ENCODE measurements at regions not wholly inside any gene's neighbourhood (a gene's known extent, or its start where the extent isn't known, plus 50 kb on each side); places are given as distances from the start of the nearest gene placed in this dataset.

GRCh38 chr5:58090704-58091103 is 369.2 kb downstream of the PLK2 start:
- no peak for DNase-seq

DNA sequence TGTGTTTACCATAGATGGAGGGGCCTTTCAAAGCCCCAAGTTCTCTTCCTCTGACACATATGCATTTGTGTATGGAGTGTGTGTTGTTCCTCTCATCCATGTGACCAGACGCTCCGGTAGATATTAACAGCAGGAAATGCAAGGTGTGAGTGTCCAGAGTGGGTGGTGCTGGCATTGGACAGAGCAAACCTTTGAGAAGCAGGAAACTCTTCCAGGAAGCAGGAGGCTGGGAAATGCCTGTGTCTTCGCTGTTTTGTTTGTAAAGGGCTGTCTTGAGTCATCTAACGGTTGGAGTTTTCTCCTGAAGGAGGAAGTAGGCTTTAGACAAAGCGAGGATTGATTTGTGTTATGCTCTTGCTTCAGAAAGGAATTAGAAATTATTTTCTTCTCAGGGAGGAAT is 370.9 kb downstream of the PLK2 start:
- DNase-seq = no peak

DNA sequence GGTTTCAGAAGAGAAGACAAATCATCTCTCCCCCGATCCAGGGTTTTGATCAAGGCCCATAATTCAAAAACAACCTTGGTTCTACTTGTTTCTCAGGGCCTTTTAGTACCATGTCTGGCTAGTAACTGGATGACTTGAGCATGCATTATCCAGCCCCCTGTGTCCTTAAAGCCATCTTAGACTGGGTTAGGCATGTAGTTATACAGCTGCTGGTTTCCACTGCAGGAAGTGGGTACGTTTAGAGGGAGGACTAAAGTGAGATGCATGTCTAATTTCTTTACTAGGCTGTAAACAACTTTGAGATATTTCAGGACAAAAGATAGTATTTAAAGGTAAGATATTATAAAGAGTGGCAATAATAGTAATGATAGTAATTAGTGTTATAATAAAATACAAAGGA is 372.0 kb downstream of the PLK2 start:
- DNase-seq = no peak

DNA sequence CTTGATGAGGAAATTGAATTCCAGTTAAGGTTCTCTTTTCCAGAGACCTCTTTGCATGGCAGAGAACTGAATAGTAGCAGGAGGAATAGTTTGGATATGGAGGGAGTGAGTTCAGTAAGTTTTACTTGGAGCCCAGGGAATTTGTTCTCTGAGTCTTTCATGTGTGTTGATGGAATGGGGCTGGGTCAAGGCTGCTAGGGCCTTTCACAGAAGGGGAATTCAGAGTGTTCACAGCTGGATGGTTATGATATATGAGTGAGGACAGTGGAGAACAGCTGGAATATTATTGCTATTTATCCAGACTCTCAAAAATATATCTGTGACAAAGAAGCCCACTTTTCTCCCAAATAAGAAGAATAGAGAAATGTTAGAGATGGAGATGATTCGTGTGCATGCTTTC is 372.8 kb downstream of the PLK2 start:
- DNase-seq = no peak

DNA sequence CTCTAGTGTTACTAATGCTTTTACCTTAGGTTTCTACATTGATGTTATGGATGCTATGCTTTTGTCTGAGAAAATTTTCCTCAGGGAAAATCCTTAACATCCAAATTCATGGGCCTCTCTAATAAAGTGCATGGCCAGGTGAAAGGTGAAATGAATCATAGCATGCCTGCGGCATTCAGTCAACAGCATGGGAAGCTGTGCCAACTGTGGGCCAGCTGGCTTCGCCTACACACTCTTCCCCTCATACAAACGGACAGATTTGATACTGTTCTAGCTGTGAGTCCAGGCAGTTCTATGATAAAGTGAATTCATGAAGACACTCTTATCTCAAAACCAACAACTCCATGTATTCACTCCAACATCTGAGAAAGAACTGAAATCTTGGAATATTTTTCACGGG is 374.1 kb downstream of the PLK2 start:
- DNase-seq = no peak

- DNase-seq = no peak
Measured at GRCh38 chr5:58081435-58081834, 378.5 kb downstream of the PLK2 start.

- DNase-seq = no peak
Measured at GRCh38 chr5:58080573-58080972, 379.3 kb downstream of the PLK2 start.

DNA sequence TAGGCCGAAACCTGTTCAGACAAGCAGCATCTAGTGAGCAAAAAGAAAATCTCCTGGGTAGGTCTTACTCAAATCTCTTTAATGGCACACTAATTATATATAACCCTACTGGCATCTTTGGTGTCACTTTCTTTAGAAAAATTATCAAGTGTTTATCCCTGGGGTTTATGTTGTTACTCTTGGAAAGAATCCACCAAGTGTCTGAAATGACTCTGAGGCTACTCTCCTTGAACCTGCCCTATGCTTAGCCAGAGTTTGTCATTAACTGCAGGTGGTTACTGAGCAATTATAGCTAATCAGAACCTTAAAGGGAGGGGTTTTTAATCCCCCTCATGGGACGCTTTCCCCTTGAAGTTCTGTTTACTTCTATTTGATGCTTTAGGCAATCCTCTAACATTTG is 381.9 kb downstream of the PLK2 start:
- no peak for DNase-seq

DNA sequence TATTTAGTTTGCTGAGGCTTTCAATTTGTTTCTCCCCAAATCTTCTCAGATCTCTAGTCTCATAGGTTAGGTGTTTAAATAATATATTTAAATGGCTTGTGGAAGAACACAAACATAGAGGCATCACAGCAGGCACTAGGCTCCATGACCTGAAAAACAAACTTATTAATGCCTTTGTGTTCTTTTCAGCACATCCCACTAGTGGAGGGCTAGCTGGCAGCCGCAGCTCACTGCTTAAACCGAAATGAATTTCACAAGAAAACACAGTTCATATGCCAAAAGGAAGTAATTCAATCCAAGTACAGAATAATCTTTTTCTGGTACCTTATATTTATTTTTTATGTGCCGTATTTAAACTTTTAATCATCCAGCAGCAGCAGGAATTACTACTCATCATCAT is 382.5 kb downstream of the PLK2 start:
- no peak for DNase-seq

DNA sequence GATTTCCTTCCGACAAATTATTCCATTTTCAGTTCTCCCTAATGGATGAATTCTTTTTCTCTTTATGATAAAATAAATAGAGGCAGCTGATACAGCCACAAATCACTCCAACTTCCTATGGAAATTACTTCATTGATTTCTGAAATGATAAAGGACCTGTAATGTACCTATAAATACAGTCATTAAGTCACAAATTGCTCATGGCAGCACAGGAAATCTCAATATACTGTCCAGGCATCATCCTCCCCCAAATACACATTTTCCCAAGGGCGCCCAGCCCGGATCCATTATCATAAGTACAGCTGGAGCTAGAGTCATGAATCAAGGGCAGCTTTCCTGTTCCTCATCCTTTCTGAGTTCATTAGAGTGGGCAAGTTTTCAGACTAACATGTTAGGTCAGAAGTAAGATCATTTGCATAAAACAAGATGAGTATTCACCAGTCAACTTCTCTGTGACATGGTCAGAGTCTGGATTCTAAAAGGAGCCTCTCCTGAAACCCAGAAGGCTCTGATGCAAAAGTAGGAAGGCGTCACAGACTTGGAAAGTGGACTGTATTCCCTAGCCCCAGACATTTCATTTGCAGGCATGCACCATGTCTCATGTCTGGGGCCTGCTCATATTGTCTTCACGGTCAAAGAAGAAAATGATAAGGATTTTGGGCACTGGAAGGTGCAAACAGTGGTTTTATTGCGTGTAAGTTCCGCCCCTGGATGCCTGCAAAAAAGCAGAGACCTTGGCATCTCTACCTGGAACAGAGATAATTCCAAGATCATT is 383.2 kb downstream of the PLK2 start:
- DNase-seq = no peak

DNA sequence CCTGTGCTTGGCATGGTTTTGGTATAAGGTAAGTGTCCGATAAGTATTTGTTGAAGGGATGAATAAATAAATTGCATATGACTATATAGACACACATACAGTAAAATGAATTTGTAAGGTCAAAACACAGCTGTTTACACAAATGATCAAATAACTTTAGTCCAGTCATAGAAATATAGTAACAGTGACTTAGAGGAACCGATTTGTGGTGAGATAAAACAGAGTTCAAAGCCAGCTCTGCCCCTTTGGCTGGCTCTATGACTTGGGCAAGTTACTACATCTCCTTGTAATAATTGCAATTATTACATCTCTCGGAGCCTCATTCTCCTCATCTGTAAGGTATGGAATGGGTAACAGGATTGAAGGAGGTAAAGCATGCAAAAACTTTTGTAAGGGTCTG is 384.0 kb downstream of the PLK2 start:
- no peak for DNase-seq

GRCh38 chr5:58074717-58075116 is 385.2 kb downstream of the PLK2 start:
- no peak for DNase-seq

DNA sequence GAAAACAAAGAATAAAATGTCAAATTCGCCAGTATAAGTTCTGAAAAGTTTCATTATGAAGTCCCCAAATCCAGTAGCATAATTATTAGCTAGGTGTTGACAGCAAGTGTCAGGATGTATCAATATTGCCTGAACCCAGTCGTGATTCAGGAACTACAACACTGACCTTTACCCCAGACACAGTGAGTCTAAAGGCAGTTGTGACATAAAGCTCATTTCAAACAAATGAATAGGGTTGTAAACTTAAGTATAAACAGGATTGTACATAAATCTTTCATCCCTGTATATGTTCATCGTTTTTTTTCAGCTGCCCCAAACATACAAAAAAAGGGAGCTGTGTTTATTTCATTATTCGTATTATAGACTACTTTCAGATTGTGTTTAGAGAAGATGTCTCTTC is 385.7 kb downstream of the PLK2 start:
- no peak for DNase-seq

- no peak for DNase-seq
Measured at GRCh38 chr5:58073243-58073642, 386.6 kb downstream of the PLK2 start.

DNA sequence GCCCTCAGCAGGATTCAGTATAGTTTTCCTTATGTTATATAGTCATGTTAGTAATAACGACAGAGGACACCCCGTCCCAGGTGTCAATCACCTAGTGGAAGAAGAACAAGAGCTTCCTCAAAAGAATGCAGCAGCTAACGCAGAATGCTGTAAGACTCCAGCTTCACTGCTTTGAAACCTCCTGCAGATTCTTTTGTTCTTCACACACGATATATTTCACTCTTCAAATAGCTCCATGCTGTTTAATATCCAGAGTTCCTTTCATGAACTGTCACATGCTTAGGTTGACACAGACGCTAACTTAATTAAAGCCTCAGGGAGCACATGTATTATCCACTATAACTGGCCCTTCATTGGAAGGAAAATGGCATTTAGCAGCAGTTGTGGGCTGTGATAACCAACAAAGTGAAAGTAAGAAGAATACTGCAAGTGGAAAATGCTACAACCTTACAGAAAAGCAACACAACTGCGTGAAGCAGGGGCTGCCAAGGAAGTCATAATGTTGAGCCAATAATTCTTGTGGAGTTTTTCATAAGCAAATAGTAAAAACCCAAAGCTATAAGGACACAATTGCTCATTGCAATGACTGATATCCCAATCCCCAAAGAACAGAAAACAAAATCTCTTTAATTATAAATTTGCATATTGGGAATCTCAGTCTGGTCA is 387.5 kb downstream of the PLK2 start:
- no peak for DNase-seq

- DNase-seq = no peak
Measured at GRCh38 chr5:58071566-58071965, 388.3 kb downstream of the PLK2 start.

DNA sequence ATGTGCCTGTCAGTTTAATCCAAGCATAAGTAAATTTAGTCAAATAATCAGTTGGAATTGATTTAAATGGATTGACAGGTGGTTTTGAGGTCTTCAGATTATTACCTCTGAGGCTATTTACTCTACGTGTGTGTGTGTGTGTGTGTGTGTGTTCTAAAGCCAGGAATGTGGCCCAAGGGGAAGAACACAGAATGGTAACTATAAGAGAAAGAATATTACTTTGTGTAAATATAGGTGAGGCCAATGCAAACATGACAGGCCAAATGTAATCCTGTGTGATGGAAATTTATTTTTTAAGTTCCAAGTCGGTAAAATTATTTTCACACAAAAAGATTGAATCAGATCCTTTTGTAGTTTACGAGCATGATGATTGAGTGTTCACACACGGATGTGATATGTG is 390.0 kb downstream of the PLK2 start:
- DNase-seq = no peak

DNA sequence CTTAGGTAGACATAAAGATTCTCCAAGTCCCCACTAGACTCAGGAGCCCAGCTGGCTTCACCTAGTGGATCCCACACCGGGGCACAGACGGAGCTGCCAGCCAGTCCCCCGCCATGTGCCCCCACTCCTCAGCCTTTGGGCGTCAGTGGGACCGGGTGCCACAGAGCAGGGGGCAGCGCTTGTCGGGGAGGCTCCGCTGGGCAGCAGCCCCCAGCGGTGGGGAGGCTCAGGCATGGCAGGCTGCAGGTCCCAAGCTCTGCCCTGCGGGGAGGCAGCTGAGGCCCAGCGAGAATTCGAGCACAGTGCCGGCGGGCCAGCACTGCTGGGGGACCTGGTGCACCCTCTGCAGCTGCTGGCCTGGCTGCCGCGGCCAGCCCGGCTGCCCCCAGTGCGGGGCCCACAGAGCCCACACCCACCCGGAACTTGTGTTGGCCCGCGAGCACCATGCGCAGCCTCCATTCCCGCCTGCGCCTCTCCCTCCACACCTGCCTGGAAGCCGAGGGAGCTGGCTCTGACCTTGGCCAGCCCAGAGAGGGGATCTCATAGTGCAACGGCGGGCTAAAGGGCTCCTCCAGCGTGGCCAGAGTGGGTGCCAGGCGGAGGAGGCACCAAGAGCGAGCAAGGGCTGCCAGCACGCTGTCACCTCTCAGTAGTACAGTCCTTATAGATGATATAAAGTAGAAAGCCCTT is 390.7 kb downstream of the PLK2 start:
- no peak for DNase-seq

GRCh38 chr5:58066557-58066956 is 393.3 kb downstream of the PLK2 start:
- DNase-seq = no peak

- DNase-seq = no peak
Measured at GRCh38 chr5:58066076-58066475, 393.8 kb downstream of the PLK2 start.

GRCh38 chr5:58064801-58065200 is 395.1 kb downstream of the PLK2 start:
- no peak for DNase-seq

- no peak for DNase-seq
Measured at GRCh38 chr5:58060996-58061395, 398.9 kb downstream of the PLK2 start.

DNA sequence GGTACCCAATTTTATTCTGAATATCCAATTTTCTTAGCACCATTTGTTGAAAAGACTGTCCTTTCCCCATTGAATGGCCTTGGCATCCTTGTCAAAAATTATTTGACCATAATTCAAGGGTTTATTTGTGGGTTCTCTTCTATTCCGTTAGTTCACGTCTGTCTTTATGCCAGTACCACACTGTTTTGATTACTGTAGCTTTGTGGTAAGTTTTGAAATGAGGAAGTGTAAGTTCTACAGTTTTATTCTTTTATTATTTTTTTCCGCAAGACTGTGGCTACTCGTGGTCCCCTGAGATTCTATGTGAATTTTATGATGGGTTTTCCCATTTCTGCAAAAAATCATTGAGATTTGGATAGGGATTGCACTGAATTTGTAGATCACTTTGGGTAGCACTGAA is 402.6 kb downstream of the PLK2 start:
- no peak for DNase-seq

DNA sequence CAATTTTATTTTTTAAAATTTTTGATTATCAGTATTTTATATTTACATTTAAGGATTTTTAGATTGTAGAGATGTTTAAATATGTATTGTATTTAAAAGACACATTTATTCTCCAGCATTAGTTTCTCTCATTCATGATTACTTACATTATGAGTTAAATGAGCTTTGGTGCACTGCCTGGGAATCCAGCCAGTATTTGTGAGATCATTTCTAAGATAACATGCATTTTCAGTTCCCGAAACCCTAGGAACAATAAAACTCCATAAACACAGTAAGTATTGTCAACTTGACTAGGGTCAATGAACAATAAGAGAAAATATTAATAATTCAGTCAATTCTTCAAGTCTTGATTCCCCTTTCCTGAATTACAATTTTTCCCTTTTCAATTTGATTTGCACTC is 403.3 kb downstream of the PLK2 start:
- DNase-seq = no peak
